Stimulated activated CD8-positive, alpha-beta memory T cell treated with anti-CD3 and anti-CD28 coated beads, Interleukin-15, amount 100 ng/mL, for 1 hour (primary cell): ENCODE measurements at regions not wholly inside any gene's neighbourhood (a gene's known extent, or its start where the extent isn't known, plus 50 kb on each side); places are given as distances from the start of the nearest gene placed in this dataset.
"Not testable (repeated sequence)": the region's sequence is repeated elsewhere in the genome, so short reads cannot be mapped to it uniquely, and the experiment has no call there.

ENCODE experiments used
- DNase-seq: peaks from one replicate; pipeline ENCODE4 v3.0.0-alpha.2; 2020; ENCODE audit warnings: low read depth

DNA sequence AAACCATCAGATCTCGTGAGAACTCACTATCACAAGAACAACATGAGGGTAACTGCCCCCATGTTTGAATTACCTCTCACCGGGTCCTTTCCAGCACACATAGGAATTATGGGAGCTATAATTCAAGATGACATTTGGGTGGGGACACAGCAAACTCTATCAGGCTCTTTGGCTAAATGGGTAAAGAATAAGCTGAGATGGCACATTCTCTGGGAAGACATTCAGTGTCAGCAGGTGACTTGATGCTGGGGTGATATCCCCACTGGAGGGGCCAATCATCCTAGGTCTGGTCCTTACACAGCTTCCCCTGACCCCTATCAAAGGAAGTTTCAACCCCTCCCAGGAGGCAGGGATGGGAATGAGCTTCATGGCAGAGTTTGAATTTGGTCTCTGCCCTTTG lies 664.0 kb upstream of the EEF2KMT start:
- no peak for DNase-seq

DNA sequence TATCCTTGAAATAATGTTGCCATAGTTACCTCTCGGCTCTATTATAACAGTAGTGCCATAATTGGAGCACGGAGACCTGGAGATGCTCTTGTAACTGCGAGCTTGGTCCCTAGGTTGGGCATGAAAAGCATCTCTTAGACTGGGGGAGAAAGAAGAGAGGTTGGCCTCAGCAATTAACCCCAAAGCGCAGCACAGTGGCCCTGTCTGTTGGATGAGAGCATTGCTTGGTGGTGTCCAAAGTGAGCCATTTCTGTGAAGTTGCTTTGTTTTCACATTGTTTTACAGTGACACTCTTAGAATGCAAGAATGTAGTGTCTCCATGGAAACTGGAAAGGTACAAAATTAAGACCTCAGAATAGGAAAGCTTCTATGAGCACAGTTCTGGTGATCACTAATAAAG lies 660.7 kb upstream of the EEF2KMT start:
- no peak for DNase-seq

DNA sequence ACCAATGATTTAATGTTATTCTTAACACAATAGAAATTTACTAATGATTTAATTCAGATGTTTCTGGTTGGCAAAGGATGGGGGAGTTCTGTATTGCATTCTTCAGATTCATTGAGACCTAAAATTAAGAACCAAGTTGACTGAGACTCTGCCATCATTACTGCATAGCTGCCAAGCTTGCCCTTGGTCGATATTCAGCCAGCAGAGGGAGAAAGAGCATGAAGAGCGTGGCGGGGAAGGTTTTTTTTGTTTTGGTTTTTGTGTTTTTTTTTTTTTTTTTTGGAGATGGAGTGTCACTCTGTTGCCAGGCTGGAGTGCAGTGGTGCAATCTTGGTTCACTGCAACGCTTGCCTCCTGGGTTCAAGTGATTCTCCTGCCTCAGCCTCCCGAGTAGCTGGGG lies 659.4 kb upstream of the EEF2KMT start:
- no peak for DNase-seq

DNA sequence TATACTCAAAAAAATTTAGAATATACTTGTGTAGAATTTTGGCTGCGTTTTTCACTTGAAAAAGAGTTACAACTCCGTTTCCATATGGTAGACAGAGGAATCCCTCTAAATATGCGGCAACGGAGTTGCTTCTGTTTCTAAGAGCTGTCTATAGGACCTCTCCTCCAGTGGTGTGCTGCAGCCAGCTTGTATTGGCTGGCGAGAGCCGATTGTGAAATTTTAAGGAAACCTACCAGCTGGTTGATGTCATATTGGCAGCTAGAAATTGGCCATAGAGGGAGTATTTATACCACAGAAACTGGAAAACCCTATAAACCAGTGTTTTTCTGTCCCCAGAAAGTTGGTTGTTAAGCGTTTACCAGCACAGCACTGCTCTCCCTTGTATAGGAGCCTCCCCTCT lies 655.8 kb upstream of the EEF2KMT start:
- DNase-seq: no peak

DNA sequence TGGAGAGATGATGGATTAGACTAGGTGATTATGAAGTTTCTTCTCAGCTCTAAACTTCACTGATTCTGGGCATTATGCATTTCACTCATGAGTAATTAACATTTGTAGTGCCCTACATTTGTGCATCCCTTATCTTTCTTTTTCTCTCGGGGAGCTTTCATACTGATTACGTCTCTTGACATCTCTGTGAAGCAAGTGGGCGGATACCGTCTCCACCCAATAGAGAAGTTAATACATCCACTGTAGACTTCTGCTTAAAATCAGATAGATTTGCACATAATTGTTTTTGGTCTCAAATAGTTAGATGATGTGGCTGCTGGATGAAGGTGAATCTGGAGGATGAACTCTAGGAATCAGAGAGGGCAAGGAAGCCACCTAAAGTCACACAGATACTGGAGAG lies 653.6 kb upstream of the EEF2KMT start:
- no peak for DNase-seq

DNA sequence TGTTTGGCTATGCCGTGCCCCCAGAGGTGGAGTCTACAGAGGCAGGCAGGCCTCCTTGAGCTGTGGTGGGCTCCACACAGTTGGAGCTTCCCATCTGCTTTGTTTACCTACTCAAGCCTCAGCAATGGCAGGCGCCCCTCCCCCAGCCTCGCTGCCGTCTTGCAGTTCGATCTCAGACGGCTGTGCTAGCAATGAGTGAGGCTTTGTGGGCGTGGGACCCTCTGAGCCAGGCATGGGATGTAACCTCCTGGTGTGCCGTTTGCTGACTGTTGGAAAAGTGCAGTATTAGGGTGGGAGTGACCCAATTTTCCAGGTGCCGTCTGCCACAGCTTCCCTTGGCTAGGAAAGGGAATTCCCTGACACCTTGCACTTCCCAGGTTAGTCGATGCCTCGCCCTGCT lies 652.8 kb upstream of the EEF2KMT start:
- DNase-seq: not testable (repeated sequence)

DNA sequence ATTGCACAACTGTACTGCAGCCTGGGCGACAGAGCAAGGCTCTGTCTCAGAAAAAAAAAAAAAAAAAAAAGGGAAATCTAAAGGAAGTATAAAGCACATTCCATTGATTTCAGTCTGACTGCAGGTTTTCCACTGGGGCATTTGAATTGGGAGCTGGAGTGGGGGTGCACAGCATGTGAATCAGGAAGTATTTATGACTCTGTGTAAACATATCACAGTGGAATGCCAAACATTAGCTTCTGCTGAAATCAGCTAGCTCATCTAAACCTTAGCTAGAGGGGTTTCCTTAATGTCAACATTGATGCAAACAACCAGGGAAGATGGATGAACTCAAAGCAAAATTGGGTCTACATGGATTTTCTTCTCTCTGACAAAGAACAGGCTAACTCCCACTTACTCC lies 641.0 kb upstream of the EEF2KMT start:
- DNase-seq: no peak

DNA sequence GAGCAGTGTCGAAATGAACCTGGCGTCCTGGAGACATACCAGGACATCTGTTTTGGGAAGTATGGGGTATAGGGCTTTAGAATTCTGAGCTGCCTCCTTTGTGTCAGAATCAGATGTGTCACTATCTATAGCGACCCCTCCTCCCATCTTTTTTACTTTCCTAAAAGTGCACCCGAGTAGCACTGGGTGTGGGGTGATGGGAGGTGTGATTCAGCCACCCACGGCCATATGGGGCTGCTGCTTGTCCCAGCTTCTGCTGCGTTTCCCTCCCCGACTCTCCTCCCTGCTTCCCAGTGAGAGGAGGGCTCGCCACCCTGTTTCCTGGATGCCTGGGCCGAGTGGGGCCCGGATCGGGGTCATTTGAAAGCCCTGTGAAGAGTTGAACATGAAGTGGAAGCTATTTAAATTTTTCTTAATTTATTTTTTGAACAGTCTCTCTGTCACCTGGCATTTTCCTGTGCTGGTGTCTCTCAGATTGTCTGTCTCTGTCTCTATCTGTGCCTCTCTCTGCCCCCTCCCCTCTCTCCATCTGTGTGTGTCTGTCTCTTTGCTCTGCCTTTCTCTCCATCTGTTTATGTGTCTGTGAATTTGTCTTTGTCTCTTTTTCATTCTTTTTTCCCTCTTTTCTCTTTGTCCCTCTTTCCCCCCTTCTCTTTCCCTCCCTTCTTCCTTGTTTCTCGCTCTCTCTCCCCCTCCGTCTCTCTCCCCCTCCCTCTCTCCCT lies 638.8 kb upstream of the EEF2KMT start:
- no peak for DNase-seq

DNA sequence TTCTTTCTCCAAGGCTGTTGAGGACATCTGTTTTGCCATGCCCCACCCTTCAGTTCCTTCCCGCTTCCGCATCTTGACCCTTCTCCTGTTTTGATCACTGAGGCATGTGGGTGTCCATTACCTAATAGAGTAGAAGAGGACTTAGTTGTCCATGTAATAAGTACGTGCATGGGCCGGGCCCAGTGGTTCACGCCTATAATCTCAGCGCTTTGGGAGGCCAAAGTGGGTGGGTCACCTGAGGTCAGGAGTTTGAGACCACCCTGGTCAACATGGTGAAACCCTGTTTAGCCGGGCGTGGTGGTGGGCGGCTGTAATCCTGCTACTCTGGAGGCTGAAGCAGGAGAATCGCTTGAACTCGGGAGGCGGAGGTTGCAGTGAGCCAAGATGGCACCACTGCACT lies 637.8 kb upstream of the EEF2KMT start:
- DNase-seq: no peak

DNA sequence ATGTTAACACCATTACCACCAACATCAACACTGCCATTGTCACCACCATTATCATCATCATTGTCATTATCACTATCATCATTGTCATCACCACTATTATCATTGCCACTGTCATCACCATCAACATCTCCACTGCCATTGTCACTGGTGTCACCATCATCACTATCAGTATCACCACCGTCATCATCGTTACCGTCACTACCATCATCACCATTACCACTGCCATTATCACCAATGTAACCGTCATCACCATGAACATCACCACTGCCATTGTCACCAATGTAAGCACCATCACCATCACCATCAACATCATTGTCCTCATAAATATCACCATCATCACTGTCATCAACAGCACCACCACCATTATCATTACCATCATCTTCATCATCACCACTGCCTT lies 633.2 kb upstream of the EEF2KMT start:
- no peak for DNase-seq

DNA sequence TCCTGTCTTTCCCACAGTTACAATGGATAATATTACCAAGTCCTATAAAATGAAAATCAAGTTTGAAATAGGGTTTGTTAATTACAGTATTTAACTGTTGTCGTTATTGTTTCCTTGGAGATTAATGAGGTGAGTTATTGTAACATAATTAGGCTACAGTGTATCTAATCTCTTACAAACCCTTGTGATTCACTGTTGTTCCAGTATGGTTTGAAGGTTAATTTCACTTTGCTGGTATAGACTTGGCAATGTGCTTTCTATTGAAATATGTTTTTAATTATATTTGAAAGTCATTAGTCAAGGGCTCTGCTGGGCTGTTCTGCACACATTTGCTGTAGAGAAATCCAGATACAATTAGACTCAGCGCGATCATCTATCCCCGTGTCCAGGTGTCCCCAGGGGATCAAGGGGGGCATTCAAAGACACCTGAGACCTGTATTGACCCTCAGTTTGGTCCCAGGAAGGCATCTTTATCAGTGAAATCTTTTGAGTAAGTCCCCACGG lies 624.6 kb upstream of the EEF2KMT start:
- DNase-seq: no peak

DNA sequence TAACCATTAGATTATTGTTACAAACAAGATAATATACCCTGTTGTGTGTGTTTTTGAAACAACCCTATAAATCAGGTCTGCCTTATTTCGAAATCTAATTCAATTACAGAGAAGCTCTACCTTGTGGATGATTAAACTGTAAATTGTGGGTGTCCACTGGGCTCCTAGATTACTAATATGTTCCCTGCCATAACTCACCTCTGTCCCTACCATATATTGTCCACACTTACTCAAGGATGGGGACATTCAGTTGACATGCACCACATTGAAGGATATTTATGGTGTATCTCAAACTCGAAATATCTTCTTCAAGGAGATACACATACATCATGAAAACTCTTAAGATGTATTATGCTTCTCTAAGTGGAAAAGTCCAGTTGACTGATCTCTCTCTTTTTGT lies 617.6 kb upstream of the EEF2KMT start:
- no peak for DNase-seq

DNA sequence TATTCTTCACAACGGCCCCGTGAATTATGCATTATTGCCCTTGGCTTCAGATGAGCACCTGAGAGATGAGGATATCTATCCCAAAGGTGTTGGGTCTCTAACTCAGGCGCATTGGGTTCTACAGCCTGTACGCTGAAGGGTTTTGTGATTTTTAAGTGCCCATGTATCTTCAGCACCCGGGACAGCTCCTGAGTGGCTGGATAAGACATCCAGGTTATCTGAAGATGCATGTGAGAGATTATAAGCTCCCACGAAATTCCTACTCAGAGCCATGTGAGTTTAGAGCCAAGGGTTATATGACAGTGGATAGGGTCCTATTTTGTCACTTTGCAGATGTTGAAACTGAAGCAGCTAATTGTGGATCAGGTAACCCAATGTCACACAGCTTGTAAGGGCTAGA lies 612.3 kb upstream of the EEF2KMT start:
- no peak for DNase-seq

DNA sequence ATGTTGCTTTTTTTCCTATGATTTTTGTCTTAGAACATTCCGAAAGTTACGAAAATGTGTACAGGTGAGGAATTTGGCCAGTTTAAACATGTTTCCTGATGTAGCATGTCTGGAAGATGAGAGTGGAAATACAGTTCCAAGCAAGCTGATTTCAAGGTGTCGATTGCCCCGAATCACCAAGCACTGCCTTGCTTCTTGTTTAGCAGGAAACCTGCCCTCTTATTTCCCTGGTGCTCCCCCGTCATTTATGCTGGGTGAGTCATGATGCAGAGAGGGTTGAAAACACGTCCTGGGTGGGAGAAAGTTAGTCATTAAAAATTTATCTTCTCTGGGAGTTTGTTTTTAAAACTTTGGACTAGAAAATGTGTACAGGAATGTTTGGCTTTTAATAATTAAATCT lies 608.6 kb upstream of the EEF2KMT start:
- no peak for DNase-seq

DNA sequence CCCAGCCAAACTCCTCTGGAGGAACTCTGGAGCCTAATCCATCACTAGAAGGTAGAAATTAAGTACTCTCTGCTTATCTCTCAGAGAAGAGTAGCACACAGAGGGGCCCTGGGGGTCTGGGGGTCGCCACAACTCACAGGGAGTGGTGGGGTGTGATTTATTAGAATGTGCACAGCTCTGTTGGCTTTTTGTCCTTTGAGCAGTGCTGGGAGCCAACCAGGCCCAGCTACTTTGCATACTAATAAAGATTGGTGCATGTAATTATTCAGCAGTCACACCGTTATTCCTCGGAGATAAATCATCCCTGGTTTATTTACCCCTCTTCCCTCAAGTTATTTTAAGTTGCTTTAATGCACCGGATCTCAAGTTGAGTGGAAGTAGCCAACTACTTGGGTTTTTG lies 606.7 kb upstream of the EEF2KMT start:
- no peak for DNase-seq

DNA sequence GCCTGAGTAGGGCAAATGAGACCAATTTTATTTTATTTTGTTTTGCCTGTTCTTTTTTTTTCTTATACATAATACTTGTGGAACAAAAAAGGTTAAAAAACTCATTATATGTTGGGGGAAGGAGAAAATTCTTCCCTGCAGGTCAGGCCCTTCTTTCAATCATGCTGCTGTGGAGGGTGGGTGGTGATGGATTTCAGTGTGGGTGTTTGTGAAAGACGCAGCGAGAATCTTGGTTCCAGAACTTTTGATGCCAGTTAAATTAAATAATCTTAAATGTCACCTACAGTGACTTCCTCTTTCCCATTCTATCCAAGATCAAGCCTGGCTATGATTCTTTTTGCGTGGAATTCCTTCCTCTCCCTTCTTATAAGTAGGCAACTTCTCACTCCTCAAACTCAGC lies 595.8 kb upstream of the EEF2KMT start:
- no peak for DNase-seq

DNA sequence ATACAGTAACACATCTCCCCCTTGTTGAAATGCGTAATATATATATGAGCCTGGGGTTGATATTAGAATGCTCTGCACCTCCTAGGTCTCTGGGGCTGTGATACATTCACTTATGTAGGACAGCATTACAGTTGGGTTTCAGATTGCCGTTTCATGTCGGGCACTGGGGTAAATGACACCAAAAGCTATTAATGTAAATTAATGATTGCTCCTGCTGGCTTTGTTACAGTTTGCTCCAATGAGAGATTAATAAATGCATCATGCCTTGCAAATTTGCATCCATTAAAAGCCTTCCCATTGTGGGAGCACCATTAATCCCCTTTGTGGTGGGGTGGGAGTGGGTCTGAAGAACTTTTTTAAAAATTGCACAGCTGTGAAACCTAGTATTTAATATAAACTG lies 584.4 kb upstream of the EEF2KMT start:
- DNase-seq: no peak

DNA sequence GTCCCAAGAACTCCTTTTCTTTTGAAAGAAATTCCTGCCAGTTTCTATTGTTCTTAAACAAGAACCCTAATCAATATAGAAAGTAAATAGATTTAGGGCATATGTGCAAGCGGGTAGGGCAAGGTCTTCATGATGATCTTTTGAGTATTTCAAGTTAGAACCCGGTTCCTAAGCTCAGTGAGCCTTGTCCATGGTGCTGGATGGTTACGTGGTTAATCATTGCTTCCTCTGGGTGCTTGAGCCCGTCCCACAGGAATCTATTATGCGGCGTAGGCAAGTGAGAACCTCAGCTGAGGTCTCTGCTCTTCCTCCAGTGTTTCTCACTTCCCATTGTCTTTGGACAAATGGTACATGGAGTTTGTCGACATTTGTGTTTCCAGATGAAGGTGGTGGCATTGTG lies 580.8 kb upstream of the EEF2KMT start:
- DNase-seq: no peak

DNA sequence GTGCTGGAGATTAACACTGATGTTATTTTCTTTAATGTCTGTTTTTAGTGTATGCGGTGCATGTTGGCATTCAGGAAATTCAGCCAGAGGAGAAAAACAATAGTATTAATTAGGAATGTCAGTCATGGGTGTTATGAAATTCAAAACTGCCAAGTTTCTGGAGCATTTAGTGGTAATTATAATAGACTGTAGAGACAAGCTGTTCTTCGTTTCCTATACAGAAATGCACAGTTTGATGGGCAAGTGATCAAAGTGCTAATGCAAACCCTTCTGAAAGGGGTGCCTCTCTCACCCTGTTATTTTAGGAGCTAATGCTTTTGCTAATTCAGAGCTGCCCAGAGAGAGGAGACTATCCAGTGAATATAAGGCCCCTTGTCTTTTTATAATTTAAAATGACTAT lies 573.8 kb upstream of the EEF2KMT start:
- DNase-seq: no peak

DNA sequence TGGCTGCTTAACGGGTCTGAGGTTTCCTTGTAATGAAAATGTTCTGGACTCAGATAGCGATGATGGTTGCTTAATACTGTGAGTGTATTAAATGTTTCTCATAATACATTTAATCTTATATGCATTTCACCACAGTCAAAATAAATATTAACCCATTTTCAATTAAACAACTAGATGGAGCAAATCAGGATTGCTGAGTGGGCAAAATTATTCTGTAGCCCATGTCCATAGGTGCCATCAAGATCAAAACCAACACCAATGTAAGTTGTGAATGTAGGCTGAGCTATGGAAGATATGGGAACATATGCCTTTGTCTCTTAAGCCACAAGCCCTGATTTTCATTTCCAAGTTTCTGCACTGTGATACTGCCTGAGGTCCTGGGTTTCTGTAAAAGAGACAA lies 572.6 kb upstream of the EEF2KMT start:
- no peak for DNase-seq

DNA sequence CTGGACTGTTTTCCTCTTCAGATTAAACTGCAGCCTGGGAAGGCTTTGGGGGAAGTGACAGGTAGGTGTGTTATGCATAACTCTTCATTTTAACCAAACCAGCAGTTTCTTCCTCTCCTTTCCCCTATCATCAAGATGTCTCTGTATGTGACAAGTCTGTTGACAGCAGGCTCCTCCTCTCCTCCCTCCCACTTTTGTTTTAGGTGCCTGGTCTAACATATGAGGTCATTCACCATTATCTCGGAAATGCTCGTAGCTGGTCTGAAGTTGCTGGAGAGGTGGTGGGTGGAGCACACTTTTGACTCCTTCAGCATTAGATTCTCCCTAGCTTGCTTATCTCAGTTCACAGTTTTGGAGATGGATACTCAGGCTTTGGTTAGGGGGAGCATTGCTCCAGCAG lies 571.0 kb upstream of the EEF2KMT start:
- no peak for DNase-seq

DNA sequence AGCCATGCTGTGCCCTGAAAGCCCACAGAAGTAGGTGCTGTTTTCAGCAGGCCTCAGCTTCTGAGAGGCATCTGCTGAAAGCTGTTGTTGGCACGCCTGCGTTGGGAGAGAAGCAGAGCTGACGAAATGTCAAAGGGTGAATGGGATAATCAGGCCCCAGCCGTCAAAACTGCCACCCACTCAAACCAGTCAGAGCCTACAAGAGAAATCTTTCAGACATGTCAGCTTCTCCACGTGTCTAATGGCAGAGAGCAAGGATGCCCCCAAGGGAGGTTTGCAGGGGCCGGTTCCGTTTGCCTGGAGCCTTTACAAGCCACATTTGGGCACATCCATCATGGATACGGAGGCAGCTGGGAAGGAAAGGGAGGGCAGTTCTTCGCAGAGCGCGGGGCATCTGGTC lies 568.2 kb upstream of the EEF2KMT start:
- no peak for DNase-seq

DNA sequence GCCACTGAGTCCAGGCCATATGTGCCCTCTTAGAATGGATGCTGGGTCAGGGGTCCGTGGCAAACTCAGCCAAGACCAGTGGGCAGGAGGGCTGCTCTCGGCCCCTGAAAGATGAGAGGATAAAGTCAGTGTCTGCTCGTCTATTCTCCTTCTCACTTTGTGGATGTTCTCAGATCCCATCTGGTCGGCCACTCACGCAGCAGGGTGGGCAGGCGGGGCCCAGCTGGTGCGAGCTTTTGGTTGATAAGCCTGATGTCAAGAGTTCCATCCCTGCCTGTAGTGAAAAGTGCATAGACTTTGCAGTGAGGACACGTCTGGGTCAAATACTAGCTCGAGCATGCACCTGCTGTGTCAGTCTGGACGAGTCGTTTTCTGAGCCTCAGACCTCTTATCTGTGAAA lies 556.2 kb upstream of the EEF2KMT start:
- DNase-seq: no peak

DNA sequence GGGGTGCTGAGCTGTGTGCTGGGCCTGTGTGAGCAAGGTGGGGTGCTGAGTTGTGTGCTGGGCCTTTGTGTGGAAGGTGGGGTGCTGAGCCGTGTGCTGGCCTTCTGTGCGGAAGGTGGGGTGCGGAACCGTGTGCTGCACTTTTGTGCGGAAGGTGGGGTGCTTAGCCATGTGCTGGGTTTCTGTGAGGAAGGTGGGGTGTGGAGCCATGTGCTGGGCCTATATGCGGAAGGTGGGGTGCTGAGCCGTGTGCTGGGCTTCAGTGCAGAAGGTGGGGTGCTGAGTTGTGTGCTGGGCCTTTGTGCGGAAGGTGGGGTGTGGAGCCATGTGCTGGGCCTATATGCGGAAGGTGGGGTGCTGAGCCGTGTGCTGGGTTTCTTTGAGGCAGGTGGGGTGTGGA lies 555.4 kb upstream of the EEF2KMT start:
- DNase-seq: no peak
